GM12878 (cell line): ENCODE measurements at regions not wholly inside any gene's neighbourhood (a gene's known extent, or its start where the extent isn't known, plus 50 kb on each side); places are given as distances from the start of the nearest gene placed in this dataset.
"Not testable (repeated sequence)": the region's sequence is repeated elsewhere in the genome, so short reads cannot be mapped to it uniquely, and the experiment has no call there.

Experiments used
- ATAC-seq: fragments of 200-7000 bp; cut with Tn5 transposase; 3 replicates; pipeline ENCODE4 v1.9.1; 2020; ENCODE audit warnings: mild to moderate bottlenecking, moderate library complexity
- BruUV-seq: library from RNA; stranded (reverse); fragments of 400-500 nt; replicated peaks from 2 replicates; lab custom pipeline; 2021; lab: Mats Ljungman, UMichigan
- CTCF ChIA-PET: fragments of 300-600 bp; sonication (Branson Sonifier 250); formaldehyde crosslinking; extraction: SDS; loops from one replicate; lab custom pipeline; 2021; ENCODE audit warnings: inconsistent platforms; lab: Yijun Ruan, JAX
- POLR2A ChIA-PET: fragments of 350-600 bp; formaldehyde crosslinking; extraction: SDS; loops from one replicate; lab custom pipeline; 2021; ENCODE audit warnings: inconsistent platforms; lab: Charles Lee
- RAD21 ChIA-PET: fragments of 300-600 bp; sonication (Branson Sonifier 250); formaldehyde crosslinking; loops from one replicate; lab custom pipeline; 2023; ENCODE audit warnings: antibody characterized with exemption; ENCODE audit not compliant: unreplicated experiment; lab: Charles Lee
- SMC1A ChIA-PET: fragments of 300-600 bp; sonication (Branson Sonifier 250); formaldehyde crosslinking; loops from one replicate; lab custom pipeline; 2023; ENCODE audit not compliant: unreplicated experiment, uncharacterized antibody; lab: Charles Lee
- DNase-seq: peaks from one replicate; pipeline ENCODE4 v3.0.0-alpha.2; 2011; ENCODE audit warnings: low read depth, low spot score
- FAIRE-seq: peaks from 3 replicates; lab custom pipeline; 2011; peaks lifted over from hg19 to GRCh38; lab: Jason Lieb, UNC
- H2AFZ ChIP-seq: 2 replicates; pipeline ENCODE4 v1.6.0; 2011; ENCODE audit warnings: low read depth, low read length, control low read depth; ENCODE audit not compliant: control insufficient read depth
- H3K27ac ChIP-seq: 2 replicates; pipeline ENCODE4 v1.5.1; 2011; ENCODE audit warnings: control low read depth; ENCODE audit not compliant: control insufficient read depth, insufficient read depth
- H3K27me3 ChIP-seq, 2 experiments: replicated peaks in 1 of 2; 2 replicates each; pipeline versions ENCODE4 v1.6.0 to v1.6.1; 2011; ENCODE audit warnings: low read length in 1 of 2; ENCODE audit not compliant: control insufficient read depth in 2 of 2, insufficient read depth in 2 of 2
- H3K36me3 ChIP-seq, 2 experiments: 2 replicates each; pipeline ENCODE4 v1.5.1; 2011; ENCODE audit warnings: low read length in 1 of 2; ENCODE audit not compliant: control insufficient read depth in 2 of 2, insufficient read depth in 2 of 2
- H3K4me1 ChIP-seq: 2 replicates; pipeline ENCODE4 v1.6.1; 2011; ENCODE audit warnings: mild to moderate bottlenecking, low read length, moderate library complexity, mixed read lengths; ENCODE audit not compliant: control insufficient read depth, insufficient read depth
- H3K4me2 ChIP-seq: 2 replicates; pipeline ENCODE4 v1.6.0; 2011; ENCODE audit warnings: control low read depth; ENCODE audit not compliant: control insufficient read depth, insufficient read depth
- H3K4me3 ChIP-seq: fragments of 200-600 bp; sonication (generic); 2 replicates; pipeline ENCODE4 v1.5.1; 2016
- H3K79me2 ChIP-seq: 2 replicates; pipeline ENCODE4 v1.6.0; 2011; ENCODE audit warnings: low read length; ENCODE audit not compliant: control insufficient read depth, insufficient read depth
- H3K9ac ChIP-seq: 2 replicates; pipeline ENCODE4 v1.8.0; 2011; ENCODE audit warnings: low read length, control low read depth, mixed read lengths; ENCODE audit not compliant: control insufficient read depth, insufficient read depth
- H3K9me3 ChIP-seq: replicated peaks from 3 replicates; pipeline ENCODE4 v1.5.1; 2011; ENCODE audit warnings: mild to moderate bottlenecking, low read length; ENCODE audit not compliant: control insufficient read depth, insufficient read depth
- H4K20me1 ChIP-seq: 2 replicates; pipeline ENCODE4 v1.6.0; 2011; ENCODE audit not compliant: control insufficient read depth, insufficient read depth
- EP300 ChIP-seq, 2 experiments: fragments of 150-350 bp in 1 of 2; IDR thresholded peaks; 2 replicates each; pipeline ENCODE4 v1.6.1; 2011 to 2012; ENCODE audit warnings: low read depth in 2 of 2, low read length in 2 of 2, borderline replicate concordance in 1 of 2, improper control_type of control experiment in 1 of 2, inconsistent platforms in 1 of 2; ENCODE audit not compliant: control insufficient read depth in 1 of 2
- MEF2A ChIP-seq: IDR thresholded peaks from 2 replicates; pipeline ENCODE4 v1.6.1; 2011; ENCODE audit warnings: low read depth, mild to moderate bottlenecking, low read length, moderate library complexity; ENCODE audit not compliant: insufficient read depth
- RELB ChIP-seq: fragments of 450-650 bp; IDR thresholded peaks from 2 replicates; pipeline ENCODE4 v1.6.1; 2017; ENCODE audit warnings: low read depth, mild to moderate bottlenecking, moderate library complexity
- ZBED1 ChIP-seq: IDR thresholded peaks from 2 replicates; pipeline ENCODE4 v1.6.1; 2016; ENCODE audit warnings: borderline replicate concordance
- ZNF24 ChIP-seq: fragments of 450-650 bp; IDR thresholded peaks from 2 replicates; pipeline ENCODE4 v1.6.1; 2017; ENCODE audit warnings: antibody characterized with exemption, mild to moderate bottlenecking
- WGBS: methylation state at CpG from one replicate; pipeline ENCODE4 v1.1.6; 2016; ENCODE audit warnings: low lambda C conversion rate; ENCODE audit not compliant: insufficient replicate concordance, insufficient coverage; ENCODE audit errors: missing lambda C conversion rate; 5-methylcytosine and 5-hydroxymethylcytosine counted together
- in situ Hi-C: fragments of 300-500 bp; cut with MboI; formaldehyde crosslinking; loops from 9 replicates; pipeline ENCODE4 v1.14.3; 2018; ENCODE audit warnings: mixed read lengths
- intact Hi-C: fragments of 100-400 bp; cut with micrococcal nuclease; formaldehyde crosslinking; loops from one replicate; pipeline ENCODE4 v1.14.2; 2022; ENCODE audit not compliant: unreplicated experiment

- TF ChIP-seq ZNF24, result no peak
- TF ChIP-seq MEF2A, result no peak
- TF ChIP-seq ZBED1, result no peak
- TF ChIP-seq RELB, result no peak
- TF ChIP-seq, all 136 proteins: peak for 0
Measured at GRCh38 chr16:85286066-85286831, 174.0 kb upstream of the CIBAR2 start (continued).

- SMC1A ChIA-PET, result interaction anchor here (0.5 kb wide), 1 partner anchor 1054 kb away, joined by 3 read pairs; no protein-coding TSS in a partner anchor
- Histone ChIP-seq H3K79me2 (no peaks in the 10 kb centered on the region), H3K36me3 (no peaks in the 10 kb centered on the region), H2AFZ (no peak overlapping the region), H3K4me3 (no peak overlapping the region), H4K20me1 (no peaks in the 10 kb centered on the region), H3K4me1 (no peaks in the 10 kb centered on the region), H3K9me3 (no peaks in the 10 kb centered on the region), H3K4me2 (no peak overlapping the region), H3K27ac (no peak overlapping the region), H3K27me3 (no peaks in the 10 kb centered on the region), H3K9ac (no peak overlapping the region)
- intact Hi-C loops, result no loop called here
- CTCF ChIA-PET, result interaction anchor here (2.3 kb wide), 1 partner anchor 12 kb away, joined by 9 read pairs; no protein-coding TSS in a partner anchor
- BruUV-seq, result no TSS peak
- TF ChIP-seq EP300 (IDR thresholded peaks at IDR 0.05; ENCODE audit: borderline replicate concordance in 1 of 2, control insufficient read depth in 1 of 2, low read depth in 2 of 2, low read length in 2 of 2), result no peak
- FAIRE-seq (no peak), DNase-seq (no peak), ATAC-seq (no peak)
- WGBS, result 50% methylated on average over 27 of the region's 34 CpGs
- in situ Hi-C loops, result no loop called here
- RAD21 ChIA-PET, result no interaction called here
- POLR2A ChIA-PET, result no interaction called here
Measured at GRCh38 chr16:85286951-85287814, 174.9 kb upstream of the CIBAR2 start.

- ChIA-PET SMC1A (interaction anchor here (0.5 kb wide), 1 partner anchor 1054 kb away, joined by 3 read pairs; no protein-coding TSS in a partner anchor), CTCF (interaction anchor here (2.3 kb wide), 1 partner anchor 13 kb away, joined by 9 read pairs; no protein-coding TSS in a partner anchor)
- H3K9me3 ChIP-seq, ATAC-seq, RAD21 ChIA-PET, BruUV-seq, H3K27ac ChIP-seq, DNase-seq, H2AFZ ChIP-seq, H3K36me3 ChIP-seq, H3K79me2 ChIP-seq, H3K27me3 ChIP-seq, H3K4me3 ChIP-seq, H3K4me1 ChIP-seq, POLR2A ChIA-PET, H3K4me2 ChIP-seq, intact Hi-C loops, H4K20me1 ChIP-seq, FAIRE-seq, H3K9ac ChIP-seq, in situ Hi-C loops: not testable (repeated sequence)
- 46% methylated on average over 13 of the region's 13 CpGs for WGBS
Measured at GRCh38 chr16:85287815-85288109, 175.5 kb upstream of the CIBAR2 start.
